ENCODE measurements at regions not wholly inside any gene's neighbourhood (a gene's known extent, or its start where the extent isn't known, plus 50 kb on each side); places are given as distances from the start of the nearest gene placed in this dataset.
A peak's percentile ranks its signal among the peaks of the same experiment; 100 is the strongest.
"Not testable (repeated sequence)": the region's sequence is repeated elsewhere in the genome, so short reads cannot be mapped to it uniquely, and the experiment has no call there.

DNA sequence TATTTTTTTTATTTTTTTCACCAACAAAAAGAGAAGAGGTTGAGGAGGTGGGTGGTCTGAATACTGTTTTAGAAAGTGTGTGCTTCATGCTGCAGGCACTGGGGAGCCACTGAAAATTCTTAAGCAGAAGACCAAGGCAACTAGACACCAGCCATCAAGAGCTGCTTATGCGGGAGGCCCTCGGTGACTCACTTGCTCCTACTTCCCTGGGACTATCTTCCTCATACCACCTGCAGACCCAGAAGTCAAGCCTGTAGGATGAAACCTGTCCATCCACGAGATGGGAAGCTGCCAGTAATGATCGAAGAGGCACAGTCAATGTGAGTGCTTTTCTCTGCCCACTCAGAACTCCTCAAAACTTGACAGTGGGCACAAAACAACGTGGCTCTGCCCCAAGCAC is 125.8 kb upstream of the SLC44A1 start:
- intact Hi-C loops (cut with DNase I) = no loop called here
- DNase-seq (no peak), ATAC-seq (no peak)
- H3K27ac ChIP-seq = peak overlapping the region in 1 of 12 donors; percentile 41
- TF ChIP-seq POLR2A (IDR thresholded peaks at IDR 0.05) = no peak
- TF ChIP-seq, protein P1, sequence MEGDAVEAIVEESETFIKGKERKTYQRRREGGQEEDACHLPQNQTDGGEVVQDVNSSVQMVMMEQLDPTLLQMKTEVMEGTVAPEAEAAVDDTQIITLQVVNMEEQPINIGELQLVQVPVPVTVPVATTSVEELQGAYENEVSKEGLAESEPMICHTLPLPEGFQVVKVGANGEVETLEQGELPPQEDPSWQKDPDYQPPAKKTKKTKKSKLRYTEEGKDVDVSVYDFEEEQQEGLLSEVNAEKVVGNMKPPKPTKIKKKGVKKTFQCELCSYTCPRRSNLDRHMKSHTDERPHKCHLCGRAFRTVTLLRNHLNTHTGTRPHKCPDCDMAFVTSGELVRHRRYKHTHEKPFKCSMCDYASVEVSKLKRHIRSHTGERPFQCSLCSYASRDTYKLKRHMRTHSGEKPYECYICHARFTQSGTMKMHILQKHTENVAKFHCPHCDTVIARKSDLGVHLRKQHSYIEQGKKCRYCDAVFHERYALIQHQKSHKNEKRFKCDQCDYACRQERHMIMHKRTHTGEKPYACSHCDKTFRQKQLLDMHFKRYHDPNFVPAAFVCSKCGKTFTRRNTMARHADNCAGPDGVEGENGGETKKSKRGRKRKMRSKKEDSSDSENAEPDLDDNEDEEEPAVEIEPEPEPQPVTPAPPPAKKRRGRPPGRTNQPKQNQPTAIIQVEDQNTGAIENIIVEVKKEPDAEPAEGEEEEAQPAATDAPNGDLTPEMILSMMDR (IDR thresholded peaks at IDR 0.05) = no peak
- H3K4me3 ChIP-seq = no peak overlapping the region
- H3K27me3 ChIP-seq = no peaks in the 10 kb centered on the region
- H3K36me3 ChIP-seq = no peaks in the 10 kb centered on the region
- peaks cover 0 to 18% (median 0%) of the 10 kb centered on the region in 12 donors for H3K4me1 ChIP-seq
- H3K9me3 ChIP-seq = no peaks in the 10 kb centered on the region
- 79 to 96% (median 85%) methylated on average over 5 of the region's 5 CpGs for WGBS, 4 donors

DNA sequence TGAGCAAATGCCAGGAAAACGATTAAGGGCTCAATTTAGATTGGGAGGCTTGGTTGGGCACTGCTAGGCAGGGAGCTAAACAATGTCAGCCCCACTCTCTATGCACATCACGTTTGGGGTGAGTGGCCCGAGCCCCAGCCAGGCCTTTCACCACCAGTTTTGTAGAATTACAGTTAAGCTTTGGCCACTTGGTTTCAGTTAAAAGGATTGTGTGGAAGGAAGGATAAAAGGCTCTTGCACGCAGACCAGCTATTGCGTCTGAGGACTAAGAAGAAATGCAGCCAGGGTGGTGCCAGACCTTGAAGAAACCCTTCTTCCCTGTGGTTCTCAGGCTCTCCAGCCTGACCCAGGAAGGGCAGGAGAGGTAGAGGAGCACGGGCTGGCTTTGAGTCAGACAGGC is 125.3 kb upstream of the SLC44A1 start:
- Histone ChIP-seq H3K4me3 (no peak overlapping the region), H3K36me3 (no peaks in the 10 kb centered on the region), H3K4me1 (peaks cover 0 to 18% (median 0%) of the 10 kb centered on the region in 12 donors), H3K27me3 (no peaks in the 10 kb centered on the region), H3K27ac (peak overlapping the region in 1 of 12 donors; percentile 41), H3K9me3 (no peaks in the 10 kb centered on the region)
- WGBS, 4 donors = 76 to 83% (median 78%) methylated on average over 6 of the region's 6 CpGs
- no peak for DNase-seq
- intact Hi-C loops (cut with DNase I) = no loop called here
- TF ChIP-seq POLR2A (IDR thresholded peaks at IDR 0.05) = no peak
- TF ChIP-seq, protein P1 (IDR thresholded peaks at IDR 0.05) = no peak
- ATAC-seq = no peak

DNA sequence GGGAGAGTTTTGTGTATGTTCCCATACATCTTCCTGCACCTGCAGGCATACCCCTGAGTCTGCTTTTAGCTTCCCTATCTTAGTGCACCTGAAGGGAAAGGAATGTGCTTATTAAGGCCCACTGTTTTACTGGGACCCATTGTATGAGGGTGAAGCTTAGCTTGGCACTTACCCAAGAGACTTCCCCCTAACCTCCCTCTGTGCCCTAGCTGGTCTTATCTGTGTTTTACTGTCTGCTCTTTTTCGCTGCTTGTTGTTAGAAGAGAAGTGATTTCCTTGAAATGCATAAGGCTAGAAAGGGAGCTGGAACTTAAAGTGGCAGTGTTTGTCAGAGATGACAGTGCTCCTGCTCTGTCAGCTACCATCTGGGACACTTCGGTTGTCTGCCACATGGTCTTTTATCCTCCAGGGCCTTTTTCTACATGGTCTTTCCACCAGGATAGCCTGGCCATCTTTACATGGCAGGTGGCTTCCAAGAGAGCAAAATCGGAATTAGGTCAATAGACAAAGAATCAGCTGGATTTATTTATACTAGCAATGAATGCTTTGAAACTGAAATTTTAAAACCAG is 122.5 kb upstream of the SLC44A1 start:
- H3K9me3 ChIP-seq = no peaks in the 10 kb centered on the region
- H3K4me3 ChIP-seq = no peak overlapping the region
- TF ChIP-seq, protein P1 (IDR thresholded peaks at IDR 0.05) = no peak
- TF ChIP-seq POLR2A (IDR thresholded peaks at IDR 0.05) = no peak
- WGBS, 4 donors = 74 to 81% (median 77%) methylated on average over 3 of the region's 3 CpGs
- H3K36me3 ChIP-seq = no peaks in the 10 kb centered on the region
- DNase-seq (no peak), ATAC-seq (no peak)
- intact Hi-C loops (cut with DNase I) = no loop called here
- no peaks in the 10 kb centered on the region for H3K27me3 ChIP-seq
- no peak overlapping the region for H3K27ac ChIP-seq
- H3K4me1 ChIP-seq = peaks cover 0 to 2% (median 0%) of the 10 kb centered on the region in 12 donors

DNA sequence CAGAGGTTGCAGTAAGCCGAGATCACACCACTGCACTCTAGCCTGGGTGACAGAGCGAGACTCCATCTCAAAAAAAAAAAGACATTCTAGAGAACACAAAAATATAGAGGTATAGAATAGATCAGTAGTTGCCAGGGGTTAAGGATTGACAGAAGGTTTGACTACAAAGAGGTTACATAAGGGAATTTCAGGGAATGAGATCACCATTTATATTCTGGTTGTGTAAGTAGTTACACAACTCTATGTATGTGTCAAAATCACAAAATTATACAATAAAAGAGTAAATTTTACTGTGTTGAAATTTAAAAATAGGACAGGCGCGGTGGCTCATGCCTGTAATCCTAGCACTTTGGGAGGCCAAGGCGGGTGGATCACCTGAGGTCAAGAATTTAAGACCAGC is 119.9 kb upstream of the SLC44A1 start:
- H3K36me3 ChIP-seq; H3K4me3 ChIP-seq; intact Hi-C loops (cut with DNase I); H3K27me3 ChIP-seq; H3K27ac ChIP-seq; DNase-seq; ATAC-seq; H3K9me3 ChIP-seq: not testable (repeated sequence)
- 96 to 97% (median 97%) methylated on average over 5 of the region's 5 CpGs for WGBS, 4 donors
- H3K4me1 ChIP-seq = peaks cover 0 to 18% (median 3%) of the 10 kb centered on the region in 12 donors

DNA sequence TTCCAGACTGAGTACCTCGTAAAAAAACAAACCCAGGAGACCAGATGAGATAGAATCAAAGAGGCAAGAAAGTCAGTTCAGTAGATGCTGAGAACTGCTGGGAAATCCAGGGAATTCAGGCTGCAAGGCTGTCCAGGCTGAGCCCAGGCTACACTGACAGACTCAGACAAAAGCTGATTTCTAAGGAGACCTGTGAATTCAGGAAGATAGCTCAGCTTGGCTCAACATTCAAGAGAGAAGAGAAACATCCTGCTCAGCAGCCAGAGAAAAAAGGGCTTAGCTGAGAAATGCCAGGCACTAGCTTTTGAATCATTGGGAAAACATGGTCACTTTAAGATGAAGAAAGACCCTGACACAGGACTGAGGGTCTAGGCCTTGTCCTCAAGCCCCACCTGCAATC is 118.2 kb upstream of the SLC44A1 start:
- WGBS, 4 donors = 86 to 96% (median 91%) methylated on average over 1 of the region's 1 CpG
- H3K9me3 ChIP-seq = no peaks in the 10 kb centered on the region
- H3K4me3 ChIP-seq = no peak overlapping the region
- intact Hi-C loops (cut with DNase I) = no loop called here
- TF ChIP-seq, protein P1 (IDR thresholded peaks at IDR 0.05) = no peak
- no peak for TF ChIP-seq POLR2A (IDR thresholded peaks at IDR 0.05)
- no peaks in the 10 kb centered on the region for H3K27me3 ChIP-seq
- ATAC-seq (no peak), DNase-seq (no peak)
- no peaks in the 10 kb centered on the region for H3K36me3 ChIP-seq
- H3K4me1 ChIP-seq = peaks cover 0 to 18% (median 3%) of the 10 kb centered on the region in 12 donors
- H3K27ac ChIP-seq = no peak overlapping the region

Data from heart left ventricle (tissue), 16 donors.